Mesendoderm (in vitro differentiated cells): ENCODE measurements at regions not wholly inside any gene's neighbourhood (a gene's known extent, or its start where the extent isn't known, plus 50 kb on each side); places are given as distances from the start of the nearest gene placed in this dataset.
"Not testable (repeated sequence)": the region's sequence is repeated elsewhere in the genome, so short reads cannot be mapped to it uniquely, and the experiment has no call there.

Experiments
- DNase-seq: peaks from one replicate; pipeline ENCODE4 v3.0.0; 2013
- H2AK5ac ChIP-seq: 2 replicates; pipeline ENCODE4 v1.6.1; 2013; ENCODE audit warnings: low read length, inconsistent platforms
- H2BK120ac ChIP-seq: 2 replicates; pipeline ENCODE4 v1.6.1; 2013; ENCODE audit warnings: low read depth, mild to moderate bottlenecking, low read length, moderate library complexity, mixed read lengths
- H2BK15ac ChIP-seq: replicated peaks from 2 replicates; pipeline ENCODE4 v1.6.1; 2013; ENCODE audit warnings: low read depth, mild to moderate bottlenecking, moderate library complexity
- H2BK5ac ChIP-seq: 2 replicates; pipeline ENCODE4 v1.6.1; 2013; ENCODE audit warnings: low read length, inconsistent platforms
- H3K18ac ChIP-seq: 2 replicates; pipeline ENCODE4 v1.6.1; 2013; ENCODE audit warnings: mild to moderate bottlenecking, low read length, mixed read lengths
- H3K23ac ChIP-seq: one replicate; pipeline ENCODE4 v1.6.1; 2013; ENCODE audit warnings: low read length
- H3K27ac ChIP-seq: 2 replicates; pipeline ENCODE4 v1.5.1; 2013; ENCODE audit warnings: low read depth, mild to moderate bottlenecking, inconsistent platforms, low read length, moderate library complexity
- H3K27me3 ChIP-seq: 2 replicates; pipeline ENCODE4 v1.6.1; 2013; ENCODE audit warnings: low read length, control low read depth, mild to moderate bottlenecking, inconsistent platforms; ENCODE audit not compliant: insufficient read depth, poor library complexity
- H3K36me3 ChIP-seq: 2 replicates; pipeline ENCODE4 v1.6.1; 2013; ENCODE audit warnings: low read length, inconsistent platforms; ENCODE audit not compliant: control insufficient read depth, insufficient read depth
- H3K4ac ChIP-seq: one replicate; pipeline ENCODE4 v1.6.1; 2013; ENCODE audit warnings: low read depth, mild to moderate bottlenecking, low read length, moderate library complexity
- H3K4me1 ChIP-seq: 2 replicates; pipeline ENCODE4 v1.6.1; 2013; ENCODE audit warnings: low read depth, low read length, inconsistent platforms; ENCODE audit not compliant: control insufficient read depth
- H3K4me2 ChIP-seq: 2 replicates; pipeline ENCODE4 v1.6.1; 2013; ENCODE audit warnings: low read length
- H3K4me3 ChIP-seq: 2 replicates; pipeline ENCODE4 v1.5.1; 2013; ENCODE audit warnings: mild to moderate bottlenecking, low read length
- H3K56ac ChIP-seq: one replicate; pipeline ENCODE4 v1.6.1; 2013; ENCODE audit warnings: low read length
- H3K79me1 ChIP-seq: 2 replicates; pipeline ENCODE4 v1.6.1; 2013; ENCODE audit warnings: low read length, inconsistent platforms
- H3K79me2 ChIP-seq: 2 replicates; pipeline ENCODE4 v1.6.1; 2013; ENCODE audit warnings: mild to moderate bottlenecking, low read length; ENCODE audit not compliant: control insufficient read depth, insufficient read depth
- H3K9ac ChIP-seq: 2 replicates; pipeline ENCODE4 v1.6.1; 2013; ENCODE audit warnings: low read length, inconsistent platforms
- H4K5ac ChIP-seq: one replicate; pipeline ENCODE4 v1.6.1; 2013; ENCODE audit warnings: low read length
- H4K8ac ChIP-seq: one replicate; pipeline ENCODE4 v1.6.1; 2013; ENCODE audit warnings: low read depth, mild to moderate bottlenecking, control low read depth, low read length, moderate library complexity
- WGBS: extraction: QIAGEN DNeasy Blood & Tissue Kit; methylation state at CpG from one replicate; pipeline ENCODE4 v1.1.7; 2013; ENCODE audit warnings: low lambda C conversion rate, missing lambda C conversion rate; ENCODE audit not compliant: insufficient coverage; ENCODE audit errors: extremely low coverage; 5-methylcytosine and 5-hydroxymethylcytosine counted together

- not testable (repeated sequence) for H3K4me2 ChIP-seq, H3K9ac ChIP-seq, H3K27ac ChIP-seq, H3K36me3 ChIP-seq, H2BK15ac ChIP-seq, H2BK120ac ChIP-seq, H3K27me3 ChIP-seq, H2AK5ac ChIP-seq, H3K18ac ChIP-seq, H3K23ac ChIP-seq, H4K5ac ChIP-seq, H3K4me3 ChIP-seq, H3K4ac ChIP-seq, H3K79me2 ChIP-seq, DNase-seq, H3K4me1 ChIP-seq, H3K79me1 ChIP-seq, H4K8ac ChIP-seq, H2BK5ac ChIP-seq, H3K56ac ChIP-seq
- WGBS = no CpG with 5 or more reads among the region's 2 CpGs
Observed at GRCh38 chr11:130682471-130682870, 233.8 kb downstream of the SNX19 start.

GRCh38 chr11:130689222-130689908 is 226.9 kb downstream of the SNX19 start:
- Histone ChIP-seq H4K8ac (no peak overlapping the region), H4K5ac (no peak overlapping the region), H3K56ac (no peak overlapping the region), H3K4me1 (no peaks in the 10 kb centered on the region), H2BK120ac (no peak overlapping the region), H3K4ac (no peak overlapping the region), H3K79me1 (no peaks in the 10 kb centered on the region), H2BK5ac (no peak overlapping the region), H3K9ac (no peak overlapping the region), H3K4me2 (no peak overlapping the region), H3K18ac (no peak overlapping the region), H3K23ac (no peak overlapping the region), H2BK15ac (no peak overlapping the region), H3K4me3 (no peak overlapping the region), H3K36me3 (no peaks in the 10 kb centered on the region), H3K79me2 (no peaks in the 10 kb centered on the region), H2AK5ac (no peak overlapping the region), H3K27me3 (no peaks in the 10 kb centered on the region), H3K27ac (no peak overlapping the region)
- no CpG with 5 or more reads among the region's 4 CpGs for WGBS
- DNase-seq = no peak

GRCh38 chr11:130691581-130691980 is 224.7 kb downstream of the SNX19 start:
- Histone ChIP-seq H3K4me1 (no peaks in the 10 kb centered on the region), H3K4me3 (no peak overlapping the region), H4K8ac (no peak overlapping the region), H3K4me2 (no peak overlapping the region), H3K56ac (no peak overlapping the region), H3K36me3 (no peaks in the 10 kb centered on the region), H3K79me1 (no peaks in the 10 kb centered on the region), H2BK15ac (no peak overlapping the region), H2BK120ac (no peak overlapping the region), H2AK5ac (no peak overlapping the region), H3K9ac (no peak overlapping the region), H4K5ac (no peak overlapping the region), H3K18ac (no peak overlapping the region), H3K4ac (no peak overlapping the region), H2BK5ac (no peak overlapping the region), H3K23ac (no peak overlapping the region), H3K27me3 (no peaks in the 10 kb centered on the region), H3K27ac (no peak overlapping the region), H3K79me2 (no peaks in the 10 kb centered on the region)
- no CpG with 5 or more reads among the region's 2 CpGs for WGBS
- no peak for DNase-seq

- no peak overlapping the region for H4K8ac ChIP-seq
- no peak overlapping the region for H3K4me3 ChIP-seq
- no peak overlapping the region for H3K27ac ChIP-seq
- no peak overlapping the region for H3K18ac ChIP-seq
- no peak overlapping the region for H2BK120ac ChIP-seq
- no peak for DNase-seq
- no peak overlapping the region for H3K23ac ChIP-seq
- no peaks in the 10 kb centered on the region for H3K27me3 ChIP-seq
- no peak overlapping the region for H2BK15ac ChIP-seq
- no peaks in the 10 kb centered on the region for H3K36me3 ChIP-seq
- no peak overlapping the region for H4K5ac ChIP-seq
- no peak overlapping the region for H2AK5ac ChIP-seq
- H3K56ac ChIP-seq = no peak overlapping the region
- H2BK5ac ChIP-seq = no peak overlapping the region
- WGBS = no CpG with 5 or more reads among the region's 4 CpGs
- no peak overlapping the region for H3K4me2 ChIP-seq
- H3K79me2 ChIP-seq = no peaks in the 10 kb centered on the region
- no peak overlapping the region for H3K9ac ChIP-seq
- no peaks in the 10 kb centered on the region for H3K4me1 ChIP-seq
- H3K4ac ChIP-seq = no peak overlapping the region
- no peaks in the 10 kb centered on the region for H3K79me1 ChIP-seq
Observed at GRCh38 chr11:130692220-130692619, 224.1 kb downstream of the SNX19 start.

GRCh38 chr11:130693543-130693942 is 222.7 kb downstream of the SNX19 start:
- H3K56ac ChIP-seq = no peak overlapping the region
- no peak overlapping the region for H4K8ac ChIP-seq
- H3K18ac ChIP-seq = no peak overlapping the region
- H3K27ac ChIP-seq = no peak overlapping the region
- H2BK15ac ChIP-seq = no peak overlapping the region
- H3K4me3 ChIP-seq = no peak overlapping the region
- no peaks in the 10 kb centered on the region for H3K27me3 ChIP-seq
- no peak overlapping the region for H3K9ac ChIP-seq
- no peaks in the 10 kb centered on the region for H3K79me1 ChIP-seq
- H2AK5ac ChIP-seq = no peak overlapping the region
- no peak overlapping the region for H2BK120ac ChIP-seq
- no peak overlapping the region for H2BK5ac ChIP-seq
- no peaks in the 10 kb centered on the region for H3K79me2 ChIP-seq
- no peak overlapping the region for H3K4me2 ChIP-seq
- no peak overlapping the region for H3K4ac ChIP-seq
- no peak overlapping the region for H4K5ac ChIP-seq
- peak; percentile 59 for DNase-seq
- WGBS = no CpG with 5 or more reads among the region's 5 CpGs
- H3K23ac ChIP-seq = no peak overlapping the region
- H3K36me3 ChIP-seq = no peaks in the 10 kb centered on the region
- H3K4me1 ChIP-seq = no peaks in the 10 kb centered on the region

GRCh38 chr11:130694488-130695045 is 221.7 kb downstream of the SNX19 start:
- H2BK5ac ChIP-seq = no peak overlapping the region
- no peak for DNase-seq
- H3K4me2 ChIP-seq = no peak overlapping the region
- no peak overlapping the region for H3K4ac ChIP-seq
- H3K4me1 ChIP-seq = no peaks in the 10 kb centered on the region
- no peaks in the 10 kb centered on the region for H3K79me2 ChIP-seq
- no peak overlapping the region for H2AK5ac ChIP-seq
- no peaks in the 10 kb centered on the region for H3K27me3 ChIP-seq
- no peak overlapping the region for H3K4me3 ChIP-seq
- H2BK15ac ChIP-seq = no peak overlapping the region
- no peak overlapping the region for H2BK120ac ChIP-seq
- no peaks in the 10 kb centered on the region for H3K79me1 ChIP-seq
- no CpG with 5 or more reads among the region's 5 CpGs for WGBS
- H3K9ac ChIP-seq = no peak overlapping the region
- no peak overlapping the region for H3K23ac ChIP-seq
- no peak overlapping the region for H3K27ac ChIP-seq
- H4K5ac ChIP-seq = no peak overlapping the region
- H3K56ac ChIP-seq = no peak overlapping the region
- no peaks in the 10 kb centered on the region for H3K36me3 ChIP-seq
- no peak overlapping the region for H4K8ac ChIP-seq
- no peak overlapping the region for H3K18ac ChIP-seq
